ENCODE measurements at regions not wholly inside any gene's neighbourhood (a gene's known extent, or its start where the extent isn't known, plus 50 kb on each side); places are given as distances from the start of the nearest gene placed in this dataset.

DNA sequence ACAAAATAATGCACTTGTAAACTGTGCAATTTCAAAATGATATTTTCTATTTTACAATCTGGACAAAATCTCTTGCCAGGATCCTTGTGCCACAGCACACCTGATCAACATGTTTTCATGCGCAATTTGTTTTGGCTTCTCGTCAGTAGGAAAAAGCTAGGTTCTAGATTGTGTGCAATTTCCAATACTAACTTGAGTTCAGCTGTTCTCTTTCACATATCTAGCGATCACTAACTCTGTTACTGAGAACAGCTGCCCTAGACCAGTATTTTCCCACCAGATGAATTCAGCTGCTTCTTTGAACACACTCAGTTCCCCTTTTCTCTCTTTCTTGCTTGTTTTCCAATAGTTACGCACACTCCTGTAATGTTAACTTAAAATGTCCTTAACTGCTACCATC, 131.2 kb downstream of the MAGEB5 start:
- Histone ChIP-seq H3F3A (ENCODE audit: insufficient read depth) (no peaks in the 10 kb centered on the region), H3K4me2 (ENCODE audit: unreplicated experiment) (no peak overlapping the region), H3K4me3 (no peak overlapping the region), H3K79me2 (ENCODE audit: insufficient read depth) (no peaks in the 10 kb centered on the region), H4K20me1 (ENCODE audit: insufficient read depth) (no peaks in the 10 kb centered on the region), H3K9ac (no peak overlapping the region), H2AFZ (no peak overlapping the region), H3K9me2 (ENCODE audit: insufficient read depth) (no peaks in the 10 kb centered on the region), H3K9me3 (ENCODE audit: low read depth) (no peaks in the 10 kb centered on the region), H3K4me1 (ENCODE audit: insufficient read depth) (no peaks in the 10 kb centered on the region), H3K27ac (no peak overlapping the region), H3K27me3 (replicated peaks; ENCODE audit: insufficient read depth) (no peaks in the 10 kb centered on the region), H3K36me3 (ENCODE audit: low read depth) (no peaks in the 10 kb centered on the region)
- no peak for DNase-seq
- WGBS, 2 experiments (ENCODE audit: low coverage in 1 of 2, low lambda C conversion rate in 2 of 2, missing lambda C conversion rate in 2 of 2) = 47 to 54% methylated on average over 4 of the region's 4 CpGs
- TF ChIP-seq EZH2phosphoT487 (IDR thresholded peaks at IDR 0.05; ENCODE audit: insufficient read depth, low read depth) (no peak), EZH2 (IDR thresholded peaks at IDR 0.05; ENCODE audit: insufficient read depth, poor library complexity, severe bottlenecking) (no peak)
- in situ Hi-C loops (cut with MboI) = no loop called here

DNA sequence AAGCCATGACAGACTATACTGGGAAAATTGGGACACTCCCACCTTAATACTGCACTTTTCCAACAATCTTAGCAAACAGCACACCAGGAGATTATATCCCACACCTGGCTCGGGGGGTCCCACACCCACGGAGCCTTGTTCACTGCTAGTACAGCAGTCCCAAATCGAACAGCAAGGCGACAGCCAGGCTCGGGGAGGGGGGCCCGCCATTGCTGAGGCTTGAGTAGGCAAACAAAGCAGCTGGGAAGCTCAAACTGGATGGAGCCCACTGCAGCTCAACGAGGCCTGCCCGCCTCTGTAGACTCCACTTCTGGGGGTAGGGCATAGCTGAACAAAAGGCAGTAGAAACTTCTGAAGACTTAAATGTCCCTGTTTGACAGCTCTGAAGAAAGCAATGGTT, 118.3 kb downstream of the MAGEB5 start:
- H3K9me2 ChIP-seq (ENCODE audit: insufficient read depth) = no peaks in the 10 kb centered on the region
- no peaks in the 10 kb centered on the region for H3K27me3 ChIP-seq (replicated peaks; ENCODE audit: insufficient read depth)
- no peak overlapping the region for H2AFZ ChIP-seq
- no peaks in the 10 kb centered on the region for H3F3A ChIP-seq (ENCODE audit: insufficient read depth)
- H3K4me3 ChIP-seq = no peak overlapping the region
- no peak overlapping the region for H3K4me2 ChIP-seq (ENCODE audit: unreplicated experiment)
- no peaks in the 10 kb centered on the region for H4K20me1 ChIP-seq (ENCODE audit: insufficient read depth)
- H3K79me2 ChIP-seq (ENCODE audit: insufficient read depth) = no peaks in the 10 kb centered on the region
- DNase-seq = no peak
- H3K27ac ChIP-seq = no peak overlapping the region
- H3K9ac ChIP-seq = no peak overlapping the region
- H3K9me3 ChIP-seq (ENCODE audit: low read depth) = no peaks in the 10 kb centered on the region
- H3K36me3 ChIP-seq (ENCODE audit: low read depth) = no peaks in the 10 kb centered on the region
- no peaks in the 10 kb centered on the region for H3K4me1 ChIP-seq (ENCODE audit: insufficient read depth)
- 43 to 56% methylated on average over 6 to 8 of the region's 8 CpGs for WGBS, 2 experiments (ENCODE audit: low coverage in 1 of 2, low lambda C conversion rate in 2 of 2, missing lambda C conversion rate in 2 of 2)
- TF ChIP-seq EZH2phosphoT487 (IDR thresholded peaks at IDR 0.05; ENCODE audit: insufficient read depth, low read depth) (no peak), EZH2 (IDR thresholded peaks at IDR 0.05; ENCODE audit: insufficient read depth, poor library complexity, severe bottlenecking) (no peak)
- in situ Hi-C loops (cut with MboI) = no loop called here

DNA sequence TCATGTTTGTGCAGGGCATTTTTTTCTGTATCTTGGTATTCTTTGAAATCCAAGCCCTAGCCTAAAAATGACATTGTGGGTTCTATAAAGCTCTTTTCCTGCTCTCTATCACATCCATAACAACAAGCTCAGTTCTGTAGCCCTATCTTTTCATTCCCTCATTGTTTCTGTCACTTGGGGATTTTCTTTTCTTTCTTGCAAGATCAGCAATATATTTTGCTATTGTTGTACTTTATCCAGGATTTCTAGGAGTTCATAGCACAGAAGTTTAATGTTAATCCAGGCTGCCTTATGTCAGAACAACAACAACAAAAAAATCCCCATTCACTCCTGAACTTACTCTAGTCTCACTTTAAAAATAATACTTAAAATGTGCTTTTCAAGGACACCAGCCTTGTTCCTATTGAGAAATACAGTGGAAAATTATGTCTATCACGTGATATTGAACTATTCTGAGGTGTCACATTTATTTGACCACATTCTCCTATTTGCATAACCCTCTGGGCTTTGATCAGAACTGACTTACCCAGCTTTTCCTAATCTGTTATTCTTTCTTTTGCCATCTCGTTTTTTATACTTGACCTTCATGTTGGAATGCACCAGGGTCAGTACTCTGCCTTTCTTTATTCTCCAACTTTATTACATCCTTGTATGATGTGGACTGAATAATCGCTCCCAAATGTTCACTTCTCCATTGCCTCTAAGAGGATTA, 112.8 kb downstream of the MAGEB5 start:
- Histone ChIP-seq H3K36me3 (ENCODE audit: low read depth) (no peaks in the 10 kb centered on the region), H3K9ac (no peak overlapping the region), H3K9me2 (ENCODE audit: insufficient read depth) (no peaks in the 10 kb centered on the region), H3K27ac (no peak overlapping the region), H4K20me1 (ENCODE audit: insufficient read depth) (no peaks in the 10 kb centered on the region), H3K27me3 (replicated peaks; ENCODE audit: insufficient read depth) (no peaks in the 10 kb centered on the region), H2AFZ (no peak overlapping the region), H3K79me2 (ENCODE audit: insufficient read depth) (no peaks in the 10 kb centered on the region), H3K4me3 (no peak overlapping the region), H3K4me1 (ENCODE audit: insufficient read depth) (no peaks in the 10 kb centered on the region), H3F3A (ENCODE audit: insufficient read depth) (no peaks in the 10 kb centered on the region), H3K9me3 (ENCODE audit: low read depth) (no peaks in the 10 kb centered on the region), H3K4me2 (ENCODE audit: unreplicated experiment) (no peak overlapping the region)
- no peak for DNase-seq
- in situ Hi-C loops (cut with MboI) = no loop called here
- TF ChIP-seq EZH2phosphoT487 (IDR thresholded peaks at IDR 0.05; ENCODE audit: insufficient read depth, low read depth) (no peak), EZH2 (IDR thresholded peaks at IDR 0.05; ENCODE audit: insufficient read depth, poor library complexity, severe bottlenecking) (no peak)
- 0% methylated on average over 3 of the region's 3 CpGs for WGBS, 2 experiments (ENCODE audit: low coverage in 1 of 2, low lambda C conversion rate in 2 of 2, missing lambda C conversion rate in 2 of 2)

DNA sequence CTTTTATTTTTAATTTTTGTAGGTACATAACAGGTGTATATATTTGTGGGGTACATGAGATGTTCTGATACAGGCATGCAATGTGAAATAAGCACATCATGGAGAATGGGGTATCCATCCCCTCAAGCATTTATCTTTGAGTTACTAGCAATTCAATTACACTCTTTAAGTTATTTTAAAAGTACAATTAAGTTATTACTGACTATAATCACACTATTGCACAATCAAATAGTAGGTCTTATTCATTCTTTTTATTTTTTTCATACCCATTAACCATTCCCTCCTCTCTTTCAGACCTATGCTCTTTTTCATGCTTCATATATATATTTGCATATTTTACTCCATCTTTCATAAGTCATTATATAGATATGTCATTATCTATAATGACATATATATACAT, 93.3 kb downstream of the MAGEB5 start:
- Histone ChIP-seq H3F3A (ENCODE audit: insufficient read depth) (no peaks in the 10 kb centered on the region), H3K4me3 (no peak overlapping the region), H4K20me1 (ENCODE audit: insufficient read depth) (no peaks in the 10 kb centered on the region), H3K9ac (no peak overlapping the region), H3K9me2 (ENCODE audit: insufficient read depth) (no peaks in the 10 kb centered on the region), H3K27ac (no peak overlapping the region), H3K27me3 (replicated peaks; ENCODE audit: insufficient read depth) (no peaks in the 10 kb centered on the region), H2AFZ (no peak overlapping the region), H3K4me1 (ENCODE audit: insufficient read depth) (no peaks in the 10 kb centered on the region), H3K9me3 (ENCODE audit: low read depth) (no peaks in the 10 kb centered on the region), H3K79me2 (ENCODE audit: insufficient read depth) (no peaks in the 10 kb centered on the region), H3K36me3 (ENCODE audit: low read depth) (no peaks in the 10 kb centered on the region), H3K4me2 (ENCODE audit: unreplicated experiment) (no peak overlapping the region)
- no peak for DNase-seq
- TF ChIP-seq EZH2phosphoT487 (IDR thresholded peaks at IDR 0.05; ENCODE audit: insufficient read depth, low read depth) (no peak), EZH2 (IDR thresholded peaks at IDR 0.05; ENCODE audit: insufficient read depth, poor library complexity, severe bottlenecking) (no peak)
- in situ Hi-C loops (cut with MboI) = no loop called here

DNA sequence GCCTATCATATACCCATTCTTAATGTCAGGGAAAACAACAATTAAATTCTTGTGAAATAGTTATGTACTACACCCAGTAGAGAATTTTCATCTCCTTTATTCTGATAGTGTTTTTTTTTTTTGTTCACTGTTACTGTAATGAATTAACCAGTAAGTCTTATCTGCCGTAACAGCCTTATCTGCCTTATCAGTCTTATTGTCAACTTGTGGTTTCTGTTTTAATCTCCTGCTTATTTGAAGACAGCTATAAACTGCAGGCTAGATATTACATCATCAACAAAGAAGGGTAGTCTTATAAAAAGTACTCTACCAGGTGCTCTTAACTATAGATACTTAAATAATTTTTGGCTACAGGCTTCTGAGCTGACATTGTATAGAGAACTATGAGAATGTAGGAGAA, 79.5 kb downstream of the MAGEB5 start:
- in situ Hi-C loops (cut with MboI) = no loop called here
- 64 to 75% methylated on average over 1 of the region's 1 CpG for WGBS, 2 experiments (ENCODE audit: low coverage in 1 of 2, low lambda C conversion rate in 2 of 2, missing lambda C conversion rate in 2 of 2)
- Histone ChIP-seq H3K9me2 (ENCODE audit: insufficient read depth) (no peaks in the 10 kb centered on the region), H3K4me3 (no peak overlapping the region), H3K27me3 (replicated peaks; ENCODE audit: insufficient read depth) (no peaks in the 10 kb centered on the region), H3K4me1 (ENCODE audit: insufficient read depth) (no peaks in the 10 kb centered on the region), H3F3A (ENCODE audit: insufficient read depth) (no peaks in the 10 kb centered on the region), H3K79me2 (ENCODE audit: insufficient read depth) (no peaks in the 10 kb centered on the region), H2AFZ (no peak overlapping the region), H3K9ac (no peak overlapping the region), H3K4me2 (ENCODE audit: unreplicated experiment) (no peak overlapping the region), H3K27ac (no peak overlapping the region), H3K36me3 (ENCODE audit: low read depth) (no peaks in the 10 kb centered on the region), H3K9me3 (ENCODE audit: low read depth) (no peaks in the 10 kb centered on the region), H4K20me1 (ENCODE audit: insufficient read depth) (no peaks in the 10 kb centered on the region)
- no peak for TF ChIP-seq EZH2phosphoT487 (IDR thresholded peaks at IDR 0.05; ENCODE audit: insufficient read depth, low read depth)
- TF ChIP-seq EZH2 (IDR thresholded peaks at IDR 0.05; ENCODE audit: insufficient read depth, poor library complexity, severe bottlenecking) = no peak
- DNase-seq = no peak

Data from GM23248 (cell line).